GM19351 (cell line): ENCODE measurements at regions not wholly inside any gene's neighbourhood (a gene's known extent, or its start where the extent isn't known, plus 50 kb on each side); places are given as distances from the start of the nearest gene placed in this dataset.

Source experiments
- ATAC-seq: cut with Tn5 transposase; IDR thresholded peaks from one replicate; pipeline ENCODE4 v1.9.1; 2021; ENCODE audit warnings: mild to moderate bottlenecking, moderate library complexity; ENCODE audit not compliant: unreplicated experiment

- no peak for ATAC-seq
Measured at GRCh38 chr16:17520561-17520960, 49.8 kb upstream of the XYLT1 start.
